H1 (cell line): ENCODE measurements at regions not wholly inside any gene's neighbourhood (a gene's known extent, or its start where the extent isn't known, plus 50 kb on each side); places are given as distances from the start of the nearest gene placed in this dataset.

Source experiments
- CTCF ChIA-PET: fragments of 300-600 bp; sonication (Branson Sonifier 250); formaldehyde crosslinking; loops from one replicate; lab custom pipeline; 2021; ENCODE audit not compliant: partially characterized antibody; lab: Charles Lee
- POLR2A ChIA-PET: fragments of 300-600 bp; sonication (Branson Sonifier 250); formaldehyde crosslinking; loops from one replicate; lab custom pipeline; 2021; ENCODE audit warnings: inconsistent platforms; ENCODE audit not compliant: partially characterized antibody; lab: Charles Lee
- DNase-seq, 2 experiments: peaks; one replicate each; pipeline versions ENCODE4 v3.0.0 to v3.0.0-alpha.2; 2010 to 2022; ENCODE audit warnings: low spot score in 2 of 2, low read depth in 1 of 2, mixed read lengths in 1 of 2
- FAIRE-seq: peaks from 2 replicates; lab custom pipeline; 2011; peaks lifted over from hg19 to GRCh38; lab: Jason Lieb, UNC
- H2AFZ ChIP-seq: 2 replicates; pipeline ENCODE4 v1.8.1; 2012; ENCODE audit warnings: low read length, inconsistent platforms
- H2AK5ac ChIP-seq: 2 replicates; pipeline ENCODE4 v1.6.1; 2013; ENCODE audit warnings: low read depth, low read length
- H2BK120ac ChIP-seq: replicated peaks from 2 replicates; pipeline ENCODE3; 2013; ENCODE audit warnings: low read depth, low read length, inconsistent platforms
- H2BK12ac ChIP-seq: 2 replicates; pipeline ENCODE4 v1.6.1; 2013; ENCODE audit warnings: low read depth, low read length
- H2BK15ac ChIP-seq: 2 replicates; pipeline ENCODE4 v1.6.1; 2013; ENCODE audit warnings: low read length
- H2BK20ac ChIP-seq: 2 replicates; pipeline ENCODE4 v1.6.1; 2013; ENCODE audit warnings: low read length
- H2BK5ac ChIP-seq: 2 replicates; pipeline ENCODE4 v1.6.1; 2013; ENCODE audit warnings: low read depth, low read length
- H3K14ac ChIP-seq: 2 replicates; pipeline ENCODE4 v1.6.1; 2013; ENCODE audit warnings: inconsistent platforms; ENCODE audit not compliant: insufficient read length
- H3K18ac ChIP-seq: 2 replicates; pipeline ENCODE4 v1.6.1; 2013; ENCODE audit warnings: low read length; ENCODE audit errors: extremely low read depth
- H3K23ac ChIP-seq: 2 replicates; pipeline ENCODE4 v1.6.1; 2013; ENCODE audit warnings: inconsistent platforms; ENCODE audit not compliant: insufficient read length
- H3K23me2 ChIP-seq: 2 replicates; pipeline ENCODE4 v1.6.1; 2013; ENCODE audit warnings: low read depth, low read length
- H3K27ac ChIP-seq: 2 replicates; pipeline ENCODE4 v1.6.1; 2011; ENCODE audit warnings: low read depth, low read length, inconsistent platforms
- H3K27me3 ChIP-seq, 4 experiments: replicated peaks in 1 of 4; 1 replicate in 1 of 4; 2 replicates in 3 of 4; pipeline versions ENCODE4 v1.6.1 to v1.8.1; 2011 to 2013; ENCODE audit warnings: low read length in 3 of 4, mild to moderate bottlenecking in 3 of 4, inconsistent platforms in 2 of 4, mixed read lengths in 2 of 4, moderate library complexity in 1 of 4; ENCODE audit not compliant: control insufficient read depth in 3 of 4, insufficient read depth in 3 of 4; ENCODE audit errors: extremely low read depth in 1 of 4
- H3K36me3 ChIP-seq, 4 experiments: 2 replicates each; pipeline versions ENCODE4 v1.6.1 to v1.8.1; 2011 to 2013; ENCODE audit warnings: mild to moderate bottlenecking in 4 of 4, low read length in 3 of 4, moderate library complexity in 2 of 4, control low read depth in 1 of 4, inconsistent platforms in 1 of 4; ENCODE audit not compliant: insufficient read depth in 4 of 4, control insufficient read depth in 2 of 4
- H3K4ac ChIP-seq: replicated peaks from 2 replicates; pipeline ENCODE3; 2013; ENCODE audit warnings: low read length, low read depth, mixed read lengths, inconsistent platforms; ENCODE audit not compliant: insufficient read length
- H3K4me1 ChIP-seq, 4 experiments: replicated peaks in 1 of 4; 1 replicate in 1 of 4; 2 replicates in 3 of 4; pipeline versions ENCODE4 v1.6.1 to v1.8.1; 2011 to 2013; ENCODE audit warnings: low read length in 3 of 4, inconsistent platforms in 2 of 4, mixed read lengths in 1 of 4; ENCODE audit not compliant: insufficient read depth in 4 of 4, control insufficient read depth in 3 of 4
- H3K4me2 ChIP-seq, 2 experiments: 2 replicates each; pipeline versions ENCODE4 v1.6.1 to v1.8.1; 2011 to 2013; ENCODE audit warnings: low read depth in 2 of 2, low read length in 2 of 2, control low read depth in 1 of 2, inconsistent platforms in 1 of 2, mild to moderate bottlenecking in 1 of 2; ENCODE audit not compliant: insufficient read depth in 1 of 2
- H3K4me3 ChIP-seq, 4 experiments: fragments of 200-600, 300-600 bp in 1 of 4; sonication (generic), shearing (Covaris generic), sonication (Bioruptor Twin) in 1 of 4; 2 replicates each; pipeline versions ENCODE4 v1.5.1 to v1.8.1; 2011 to 2016; ENCODE audit warnings: low read length in 4 of 4, low read depth in 3 of 4, control low read depth in 2 of 4, inconsistent platforms in 2 of 4, mild to moderate bottlenecking in 2 of 4, mixed read lengths in 1 of 4, moderate library complexity in 1 of 4; ENCODE audit not compliant: insufficient read depth in 2 of 4; ENCODE audit errors: extremely low read depth in 1 of 4
- H3K56ac ChIP-seq: replicated peaks from 2 replicates; pipeline ENCODE3; 2013; ENCODE audit warnings: low read depth, mild to moderate bottlenecking, mixed read lengths, low read length, inconsistent platforms; ENCODE audit not compliant: insufficient read length
- H3K79me1 ChIP-seq: 2 replicates; pipeline ENCODE4 v1.6.1; 2013; ENCODE audit warnings: low read depth, low read length, control low read depth
- H3K79me2 ChIP-seq, 2 experiments: 2 replicates each; pipeline versions ENCODE4 v1.6.1 to v1.8.1; 2012 to 2013; ENCODE audit warnings: low read length in 2 of 2, mild to moderate bottlenecking in 2 of 2, inconsistent platforms in 1 of 2; ENCODE audit not compliant: insufficient read depth in 2 of 2, control insufficient read depth in 1 of 2
- H3K9ac ChIP-seq, 4 experiments: replicated peaks in 1 of 4; 1 replicate in 1 of 4; 2 replicates in 3 of 4; pipeline versions ENCODE4 v1.6.1 to v1.8.1; 2011 to 2013; ENCODE audit warnings: low read depth in 3 of 4, low read length in 3 of 4, control low read depth in 2 of 4, mild to moderate bottlenecking in 2 of 4, moderate library complexity in 2 of 4, inconsistent platforms in 1 of 4; ENCODE audit errors: extremely low read depth in 1 of 4
- H3K9me3 ChIP-seq, 2 experiments: 2 replicates each; pipeline versions ENCODE4 v1.6.1 to v1.8.1; 2012 to 2013; ENCODE audit warnings: mild to moderate bottlenecking in 2 of 2, moderate library complexity in 2 of 2, control low read depth in 1 of 2, inconsistent platforms in 1 of 2, low read depth in 1 of 2, low read length in 1 of 2, mixed read lengths in 1 of 2; ENCODE audit not compliant: insufficient read depth in 2 of 2
- H4K20me1 ChIP-seq, 2 experiments: replicated peaks in 1 of 2; 2 replicates each; pipeline versions ENCODE3 to v1.8.1; 2011 to 2013; ENCODE audit warnings: inconsistent platforms in 2 of 2, low read length in 2 of 2, mild to moderate bottlenecking in 1 of 2; ENCODE audit not compliant: insufficient read depth in 2 of 2, control insufficient read depth in 1 of 2
- H4K5ac ChIP-seq: 2 replicates; pipeline ENCODE4 v1.6.1; 2013; ENCODE audit warnings: low read length, low read depth, mixed read lengths, inconsistent platforms; ENCODE audit not compliant: insufficient read length
- H4K8ac ChIP-seq: 2 replicates; pipeline ENCODE4 v1.8.0; 2013; ENCODE audit warnings: mild to moderate bottlenecking, moderate library complexity, low read length, inconsistent platforms; ENCODE audit not compliant: insufficient read depth; ENCODE audit errors: extremely low read depth
- H4K91ac ChIP-seq: replicated peaks from 2 replicates; pipeline ENCODE3; 2013; ENCODE audit warnings: low read length, mixed read lengths, inconsistent platforms; ENCODE audit not compliant: insufficient read length
- ASH2L ChIP-seq: fragments of 200-600, 300-600 bp; sonication (generic); IDR thresholded peaks from one replicate; pipeline ENCODE4 v1.7.1; 2017; ENCODE audit warnings: low read length
- CHD2 ChIP-seq: IDR thresholded peaks from 2 replicates; pipeline ENCODE4 v1.6.1; 2012; ENCODE audit warnings: low read length, improper control_type of control experiment
- EP300 ChIP-seq, 2 experiments: IDR thresholded peaks; 1 replicate in 1 of 2; 2 replicates in 1 of 2; pipeline ENCODE4 v1.6.1; 2011 to 2012; ENCODE audit warnings: low read depth in 2 of 2, low read length in 2 of 2, mild to moderate bottlenecking in 2 of 2, borderline replicate concordance in 1 of 2, inconsistent platforms in 1 of 2, moderate library complexity in 1 of 2
- EZH2 ChIP-seq: fragments of 200-600 bp; sonication (generic); IDR thresholded peaks from 2 replicates; pipeline ENCODE4 v1.7.1; 2012; ENCODE audit warnings: low read depth, mild to moderate bottlenecking, moderate library complexity, low read length, inconsistent platforms; ENCODE audit not compliant: severe bottlenecking
- HDAC2 ChIP-seq, 2 experiments: fragments of 300-600 bp in 1 of 2; sonication (generic) in 1 of 2; IDR thresholded peaks; 2 replicates each; pipeline ENCODE4 v1.6.1; 2011 to 2012; ENCODE audit warnings: low read depth in 2 of 2, low read length in 2 of 2, mild to moderate bottlenecking in 2 of 2, moderate library complexity in 2 of 2, borderline replicate concordance in 1 of 2, inconsistent platforms in 1 of 2
- MAFK ChIP-seq: IDR thresholded peaks from 2 replicates; pipeline ENCODE4 v1.6.1; 2012; ENCODE audit warnings: low read depth, mild to moderate bottlenecking, improper control_type of control experiment, low read length
- MAX ChIP-seq: IDR thresholded peaks from 2 replicates; pipeline ENCODE4 v1.6.1; 2012; ENCODE audit warnings: inconsistent platforms
- NANOG ChIP-seq: IDR thresholded peaks from 2 replicates; pipeline ENCODE4 v1.6.1; 2011; ENCODE audit warnings: low read length, low read depth, mild to moderate bottlenecking, inconsistent platforms; ENCODE audit not compliant: insufficient read depth, poor library complexity, severe bottlenecking
- SIRT6 ChIP-seq: IDR thresholded peaks from one replicate; pipeline ENCODE4 v1.7.1; 2012; ENCODE audit warnings: low read length, inconsistent platforms
- SP1 ChIP-seq: IDR thresholded peaks from 2 replicates; pipeline ENCODE4 v1.6.1; 2011; ENCODE audit warnings: low read depth, low read length
- SRF ChIP-seq: IDR thresholded peaks from 2 replicates; pipeline ENCODE4 v1.6.1; 2011; ENCODE audit warnings: mild to moderate bottlenecking, low read depth, low read length, moderate library complexity
- SUZ12 ChIP-seq: fragments of 200-600 bp; sonication (generic); IDR thresholded peaks from 2 replicates; pipeline ENCODE4 v1.6.1; 2012; ENCODE audit warnings: mild to moderate bottlenecking, inconsistent platforms, low read length, moderate library complexity, mixed read lengths
- USF2 ChIP-seq: IDR thresholded peaks from 2 replicates; pipeline ENCODE4 v1.6.1; 2011; ENCODE audit warnings: low read length, improper control_type of control experiment
- WGBS, 2 experiments: shearing (Covaris generic) in 1 of 2; methylation state at CpG; one replicate each; pipeline versions ENCODE4 v1.1.6 to v1.1.7; 2013 to 2015; ENCODE audit warnings: low lambda C conversion rate in 2 of 2, mixed read lengths in 2 of 2, inconsistent platforms in 1 of 2, low coverage in 1 of 2, missing lambda C conversion rate in 1 of 2; ENCODE audit not compliant: insufficient replicate concordance in 2 of 2, insufficient coverage in 1 of 2, insufficient read length in 1 of 2; ENCODE audit errors: extremely low coverage in 1 of 2, missing lambda C conversion rate in 1 of 2; 5-methylcytosine and 5-hydroxymethylcytosine counted together

- no peaks in the 10 kb centered on the region for H3K36me3 ChIP-seq
- ChIA-PET CTCF (interaction anchor here (0.7 to 1.1 kb wide), 3 partner anchors 8 to 233 kb away, joined by 3 to 4 read pairs (median 4); no protein-coding TSS in a partner anchor), POLR2A (no interaction called here)
- no peak for TF ChIP-seq MAX
- no peak for TF ChIP-seq EZH2
- TF ChIP-seq SIRT6 = no peak
- no peak for TF ChIP-seq ASH2L
- no peak for TF ChIP-seq HDAC2 (IDR thresholded peaks at IDR 0.05; ENCODE audit: borderline replicate concordance in 1 of 2, low read depth in 2 of 2, low read length in 2 of 2)
- TF ChIP-seq MAFK = no peak
- no peak for TF ChIP-seq EP300 (IDR thresholded peaks at IDR 0.05; ENCODE audit: borderline replicate concordance in 1 of 2, low read depth in 2 of 2, low read length in 2 of 2)
- TF ChIP-seq SRF = no peak
- no peak for TF ChIP-seq CHD2
- TF ChIP-seq SUZ12 = no peak
- no peak for TF ChIP-seq SP1
- no peak for TF ChIP-seq USF2
- no peak for TF ChIP-seq NANOG
Measured at GRCh38 chr7:45415265-45415664, 158.9 kb upstream of the ADCY1 start.

More at GRCh38 chr7:45415265-45415664, 158.9 kb upstream of the ADCY1 start:
- no peak overlapping the region for H3K4ac ChIP-seq
- no peak overlapping the region for H2BK120ac ChIP-seq
- no peak overlapping the region for H2AFZ ChIP-seq
- H2AK5ac ChIP-seq = no peak overlapping the region
- H4K20me1 ChIP-seq = no peaks in the 10 kb centered on the region
- H3K4me2 ChIP-seq = no peak overlapping the region
- H3K23ac ChIP-seq = no peak overlapping the region
- no peak overlapping the region for H4K8ac ChIP-seq
- H3K4me1 ChIP-seq = no peaks in the 10 kb centered on the region
- H2BK12ac ChIP-seq = no peak overlapping the region
- no peak overlapping the region for H2BK20ac ChIP-seq
- no peak overlapping the region for H4K5ac ChIP-seq
- no peaks in the 10 kb centered on the region for H3K23me2 ChIP-seq
- no peak overlapping the region for H2BK15ac ChIP-seq
- H3K27me3 ChIP-seq = no peaks in the 10 kb centered on the region
- no peak overlapping the region for H3K56ac ChIP-seq
- no peak overlapping the region for H3K18ac ChIP-seq
- FAIRE-seq (no peak), DNase-seq (no peak)
- no peak overlapping the region for H2BK5ac ChIP-seq
- no peak overlapping the region for H4K91ac ChIP-seq
- H3K14ac ChIP-seq = no peak overlapping the region
- H3K27ac ChIP-seq = no peak overlapping the region
- H3K4me3 ChIP-seq = no peak overlapping the region
- H3K79me1 ChIP-seq = no peaks in the 10 kb centered on the region
- H3K9ac ChIP-seq = no peak overlapping the region
- 97% methylated on average over 2 of the region's 2 CpGs; no CpG with 5 or more reads in 1 of the 2 experiments for WGBS, 2 experiments
- H3K79me2 ChIP-seq = no peaks in the 10 kb centered on the region
- H3K9me3 ChIP-seq = peaks cover 3 to 13% of the 10 kb centered on the region in 2 experiments; a peak in 3 of 4 replicates
